ENCODE measurements at regions not wholly inside any gene's neighbourhood (a gene's known extent, or its start where the extent isn't known, plus 50 kb on each side); places are given as distances from the start of the nearest gene placed in this dataset.
"Not testable (repeated sequence)": the region's sequence is repeated elsewhere in the genome, so short reads cannot be mapped to it uniquely, and the experiment has no call there.

GRCh38 chr5:121516997-121517396, 334.7 kb upstream of the FTMT start:
- no peak for DNase-seq

GRCh38 chr5:121525706-121526105, 326.0 kb upstream of the FTMT start:
- no peak for DNase-seq

DNA sequence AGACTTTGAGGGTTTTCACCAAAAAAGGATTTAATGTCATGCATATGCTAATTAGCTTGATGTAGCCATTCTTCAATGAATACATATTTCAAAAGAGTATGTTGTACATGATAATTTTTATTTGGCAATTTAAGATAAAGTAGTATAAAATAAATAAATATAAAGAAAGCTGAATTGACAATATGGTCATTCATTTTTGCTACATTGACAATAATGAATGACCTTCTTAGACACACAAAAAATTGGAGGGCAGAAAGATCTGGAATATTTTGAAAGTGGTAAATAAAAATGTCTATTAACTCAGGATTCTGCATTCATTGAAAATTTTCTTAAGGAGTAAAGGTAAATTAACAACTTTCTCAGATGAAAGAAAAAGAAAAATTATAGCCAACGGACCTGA, 324.8 kb upstream of the FTMT start:
- DNase-seq: no peak

DNA sequence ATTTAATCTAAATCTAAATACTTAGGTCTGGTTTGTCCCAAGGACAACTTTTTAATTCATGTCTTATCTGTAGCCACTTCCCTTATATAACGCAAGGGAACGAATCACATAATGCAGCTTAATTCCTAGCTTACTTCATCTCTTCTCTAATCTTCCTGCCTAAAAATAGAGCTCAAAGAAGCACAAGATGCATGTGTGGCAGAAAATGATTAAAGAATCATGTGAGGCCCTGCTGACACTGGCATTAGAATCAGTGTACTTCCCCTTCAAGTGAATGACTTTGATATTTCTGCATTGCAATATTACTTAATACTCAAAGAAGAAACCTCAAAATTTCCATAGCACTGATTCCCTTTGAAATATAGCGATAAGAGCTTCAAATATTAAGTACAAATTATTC, 317.9 kb upstream of the FTMT start:
- peak; percentile 29 for DNase-seq

- no peak for DNase-seq
Measured at GRCh38 chr5:121550989-121551388, 300.7 kb upstream of the FTMT start.

DNA sequence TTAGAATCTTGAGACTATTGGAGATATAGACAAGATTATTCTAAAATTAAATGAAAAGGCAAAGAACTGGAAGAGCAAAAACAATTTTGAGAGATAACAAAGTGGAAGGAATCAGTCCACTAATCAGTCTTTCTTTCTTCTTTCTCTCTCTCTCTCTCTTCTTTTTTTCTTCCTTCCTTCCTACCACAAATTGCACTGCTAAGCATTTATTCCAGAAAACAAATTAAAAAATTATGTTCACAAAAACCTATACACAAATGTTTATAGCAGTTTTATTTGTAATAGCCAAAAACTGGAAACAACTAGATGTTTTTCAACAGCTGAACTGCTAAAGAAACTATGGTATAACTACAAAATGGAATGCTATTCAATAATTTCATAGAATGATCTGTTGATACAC, 291.9 kb upstream of the FTMT start:
- DNase-seq: no peak

DNA sequence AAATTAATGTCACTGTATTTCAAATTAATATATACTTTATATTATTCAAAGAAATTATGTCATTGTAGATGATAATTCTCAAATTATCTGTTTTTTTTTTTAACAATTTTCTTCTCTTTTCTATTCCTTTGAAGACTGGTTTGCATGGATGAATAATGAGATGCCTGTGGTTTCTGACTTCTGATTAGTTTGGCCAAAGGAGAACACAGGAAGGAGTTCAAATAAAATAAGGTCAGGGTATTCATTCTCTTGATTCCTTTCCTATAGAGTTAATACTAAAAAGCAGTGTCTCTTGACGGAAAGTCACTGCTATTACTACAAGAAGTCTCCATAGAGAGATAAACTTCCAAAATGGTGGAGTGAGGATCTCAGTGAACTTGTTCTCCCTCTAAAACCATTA, 279.6 kb upstream of the FTMT start:
- DNase-seq: no peak

- no peak for DNase-seq
Measured at GRCh38 chr5:121573721-121574382, 277.8 kb upstream of the FTMT start.

GRCh38 chr5:121581588-121581987, 270.1 kb upstream of the FTMT start:
- DNase-seq: no peak

- DNase-seq: no peak
Measured at GRCh38 chr5:121596882-121597281, 254.8 kb upstream of the FTMT start.

DNA sequence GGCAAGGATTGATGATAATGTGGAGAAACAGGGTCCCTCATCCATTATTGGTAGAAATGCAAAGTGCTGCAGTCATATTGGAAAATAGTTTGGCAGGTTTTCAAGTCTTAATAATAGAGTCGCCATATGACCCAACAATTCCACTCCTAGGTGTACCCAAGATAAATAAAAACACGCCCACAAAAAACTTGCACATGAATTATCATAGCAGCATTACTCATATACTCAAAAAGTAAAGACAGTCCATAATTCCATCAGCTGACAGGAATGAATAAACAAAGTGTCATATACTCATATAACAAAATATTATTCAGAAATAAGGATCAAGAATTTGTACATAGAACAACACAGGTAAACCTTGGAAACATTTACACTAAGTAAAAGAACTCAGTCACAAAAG, 242.9 kb upstream of the FTMT start:
- no peak for DNase-seq

GRCh38 chr5:121624035-121624434, 227.6 kb upstream of the FTMT start:
- no peak for DNase-seq

GRCh38 chr5:121628783-121629182, 222.9 kb upstream of the FTMT start:
- no peak for DNase-seq

DNA sequence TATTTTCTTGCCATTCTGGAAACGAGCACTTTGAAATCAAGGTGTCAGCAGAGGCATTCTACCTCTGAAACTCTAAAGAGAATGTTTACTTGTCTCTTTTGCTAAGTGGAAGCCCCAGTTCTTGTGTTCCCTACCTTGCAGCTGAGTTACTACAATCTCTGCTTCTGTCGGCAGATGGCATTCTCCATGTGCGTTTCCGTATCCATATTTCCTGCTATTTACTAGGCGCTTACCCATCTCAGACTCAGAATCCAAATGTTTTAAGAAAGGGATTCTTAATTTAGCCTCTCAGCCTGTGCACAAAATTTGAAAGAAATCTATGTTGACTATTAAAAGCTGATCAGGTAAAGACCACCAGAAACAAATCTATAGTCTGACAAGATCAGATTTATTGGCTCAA, 221.3 kb upstream of the FTMT start:
- no peak for DNase-seq

GRCh38 chr5:121634946-121635345, 216.7 kb upstream of the FTMT start:
- DNase-seq: no peak

GRCh38 chr5:121638126-121638525, 213.6 kb upstream of the FTMT start:
- DNase-seq: no peak

- DNase-seq: no peak
Measured at GRCh38 chr5:121640298-121640697, 211.4 kb upstream of the FTMT start.

DNA sequence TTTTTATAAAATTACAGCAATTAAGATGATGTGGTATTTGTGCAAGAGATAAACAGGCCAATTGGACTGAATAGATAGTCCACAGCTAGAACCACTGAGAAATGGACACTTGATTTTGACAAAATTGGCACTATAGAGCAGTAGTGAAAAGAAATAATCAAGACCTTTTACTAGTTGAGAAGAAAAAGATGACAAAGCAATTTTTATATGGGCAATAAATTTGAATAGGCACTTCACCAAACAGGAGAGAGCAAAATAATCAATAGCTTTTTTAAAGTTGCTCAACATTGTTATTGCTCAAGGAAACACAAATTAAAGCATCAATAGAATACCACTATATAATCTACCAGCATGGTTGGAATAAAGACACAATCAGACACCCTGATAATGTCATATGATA, 193.5 kb upstream of the FTMT start:
- DNase-seq: no peak

GRCh38 chr5:121660142-121660541, 191.5 kb upstream of the FTMT start:
- no peak for DNase-seq

DNA sequence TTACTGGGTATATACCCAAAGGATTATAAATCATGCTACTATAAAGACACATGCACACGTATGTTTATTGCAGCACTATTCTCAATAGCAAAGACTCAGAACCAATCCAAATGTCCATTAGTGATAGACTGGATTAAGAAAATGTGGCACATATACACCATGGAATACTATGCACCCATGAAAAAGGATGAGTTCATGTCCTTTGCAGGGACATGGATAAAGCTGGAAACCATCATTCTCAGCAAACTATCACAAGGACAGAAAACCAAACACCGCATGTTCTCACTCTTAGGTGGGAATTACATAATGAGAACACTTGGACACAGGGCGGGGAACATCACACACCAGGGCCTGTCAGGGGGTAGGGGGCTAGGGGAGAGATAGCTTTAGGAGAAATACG, 186.1 kb upstream of the FTMT start:
- DNase-seq: not testable (repeated sequence)

GRCh38 chr5:121667292-121667691, 184.4 kb upstream of the FTMT start:
- DNase-seq: no peak

DNA sequence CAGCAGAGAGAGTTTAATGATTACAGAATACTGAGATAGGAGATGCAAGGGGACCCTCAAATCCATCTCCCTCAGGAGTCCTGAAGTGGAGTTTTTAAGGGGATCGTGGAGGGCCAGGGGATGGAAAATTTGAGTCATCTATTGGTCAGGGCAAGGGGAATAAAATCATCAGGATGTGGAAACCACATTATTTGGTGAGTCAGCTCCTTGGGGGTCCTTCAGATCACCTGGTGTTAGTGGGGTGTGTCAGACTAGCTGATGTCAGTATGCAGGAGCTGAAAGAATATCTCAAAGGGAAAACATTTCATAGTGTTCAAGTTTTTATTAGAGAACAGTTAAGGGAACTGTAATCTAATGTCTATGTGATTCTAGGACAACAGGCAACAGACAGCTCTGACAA, 183.0 kb upstream of the FTMT start:
- no peak for DNase-seq

GRCh38 chr5:121671624-121672023, 180.1 kb upstream of the FTMT start:
- DNase-seq: no peak

- DNase-seq: no peak
Measured at GRCh38 chr5:121675924-121676323, 175.8 kb upstream of the FTMT start.

DNA sequence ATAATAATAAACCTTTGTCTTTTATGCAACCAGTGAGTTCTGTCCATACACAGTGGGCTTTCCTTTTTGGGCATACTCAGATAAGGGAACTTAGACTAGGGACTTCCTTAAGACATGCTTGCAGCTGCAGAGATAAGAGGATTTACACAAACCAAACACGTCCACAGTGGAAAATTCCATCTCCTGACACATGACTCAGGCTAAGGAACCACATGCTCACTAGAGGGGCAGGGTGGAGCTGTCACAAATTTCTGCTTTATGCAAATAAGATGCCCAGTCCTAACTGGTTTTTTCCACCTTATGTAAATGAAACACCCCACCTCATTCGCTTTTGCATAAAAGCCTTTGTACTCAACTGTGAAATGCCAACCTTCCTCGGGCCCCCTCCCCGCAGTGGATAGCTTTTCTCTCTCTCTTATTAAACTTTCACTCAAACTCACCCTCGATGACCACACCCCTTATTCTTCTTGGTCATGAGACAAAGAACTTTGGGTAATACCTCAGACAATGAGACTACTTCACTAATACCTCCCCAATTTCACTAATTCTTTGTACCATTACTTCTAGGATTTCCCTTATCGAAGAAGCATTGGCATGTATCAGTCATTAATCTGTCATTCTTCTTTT, 170.3 kb upstream of the FTMT start:
- DNase-seq: no peak

Data from suppressor macrophage treated with lipopolysaccharide for 4 hours (primary cell).